Mesendoderm (in vitro differentiated cells): ENCODE measurements at regions not wholly inside any gene's neighbourhood (a gene's known extent, or its start where the extent isn't known, plus 50 kb on each side); places are given as distances from the start of the nearest gene placed in this dataset.

Experiments used
- DNase-seq: peaks from one replicate; pipeline ENCODE4 v3.0.0; 2013
- H2AK5ac ChIP-seq: 2 replicates; pipeline ENCODE4 v1.6.1; 2013; ENCODE audit warnings: low read length, inconsistent platforms
- H2BK120ac ChIP-seq: 2 replicates; pipeline ENCODE4 v1.6.1; 2013; ENCODE audit warnings: low read depth, mild to moderate bottlenecking, low read length, moderate library complexity, mixed read lengths
- H2BK15ac ChIP-seq: replicated peaks from 2 replicates; pipeline ENCODE4 v1.6.1; 2013; ENCODE audit warnings: low read depth, mild to moderate bottlenecking, moderate library complexity
- H2BK5ac ChIP-seq: 2 replicates; pipeline ENCODE4 v1.6.1; 2013; ENCODE audit warnings: low read length, inconsistent platforms
- H3K18ac ChIP-seq: 2 replicates; pipeline ENCODE4 v1.6.1; 2013; ENCODE audit warnings: mild to moderate bottlenecking, low read length, mixed read lengths
- H3K23ac ChIP-seq: one replicate; pipeline ENCODE4 v1.6.1; 2013; ENCODE audit warnings: low read length
- H3K27ac ChIP-seq: 2 replicates; pipeline ENCODE4 v1.5.1; 2013; ENCODE audit warnings: low read depth, mild to moderate bottlenecking, inconsistent platforms, low read length, moderate library complexity
- H3K27me3 ChIP-seq: 2 replicates; pipeline ENCODE4 v1.6.1; 2013; ENCODE audit warnings: low read length, control low read depth, mild to moderate bottlenecking, inconsistent platforms; ENCODE audit not compliant: insufficient read depth, poor library complexity
- H3K36me3 ChIP-seq: 2 replicates; pipeline ENCODE4 v1.6.1; 2013; ENCODE audit warnings: low read length, inconsistent platforms; ENCODE audit not compliant: control insufficient read depth, insufficient read depth
- H3K4ac ChIP-seq: one replicate; pipeline ENCODE4 v1.6.1; 2013; ENCODE audit warnings: low read depth, mild to moderate bottlenecking, low read length, moderate library complexity
- H3K4me1 ChIP-seq: 2 replicates; pipeline ENCODE4 v1.6.1; 2013; ENCODE audit warnings: low read depth, low read length, inconsistent platforms; ENCODE audit not compliant: control insufficient read depth
- H3K4me2 ChIP-seq: 2 replicates; pipeline ENCODE4 v1.6.1; 2013; ENCODE audit warnings: low read length
- H3K4me3 ChIP-seq: 2 replicates; pipeline ENCODE4 v1.5.1; 2013; ENCODE audit warnings: mild to moderate bottlenecking, low read length
- H3K56ac ChIP-seq: one replicate; pipeline ENCODE4 v1.6.1; 2013; ENCODE audit warnings: low read length
- H3K79me1 ChIP-seq: 2 replicates; pipeline ENCODE4 v1.6.1; 2013; ENCODE audit warnings: low read length, inconsistent platforms
- H3K79me2 ChIP-seq: 2 replicates; pipeline ENCODE4 v1.6.1; 2013; ENCODE audit warnings: mild to moderate bottlenecking, low read length; ENCODE audit not compliant: control insufficient read depth, insufficient read depth
- H3K9ac ChIP-seq: 2 replicates; pipeline ENCODE4 v1.6.1; 2013; ENCODE audit warnings: low read length, inconsistent platforms
- H4K5ac ChIP-seq: one replicate; pipeline ENCODE4 v1.6.1; 2013; ENCODE audit warnings: low read length
- H4K8ac ChIP-seq: one replicate; pipeline ENCODE4 v1.6.1; 2013; ENCODE audit warnings: low read depth, mild to moderate bottlenecking, control low read depth, low read length, moderate library complexity
- WGBS: extraction: QIAGEN DNeasy Blood & Tissue Kit; methylation state at CpG from one replicate; pipeline ENCODE4 v1.1.7; 2013; ENCODE audit warnings: low lambda C conversion rate, missing lambda C conversion rate; ENCODE audit not compliant: insufficient coverage; ENCODE audit errors: extremely low coverage; 5-methylcytosine and 5-hydroxymethylcytosine counted together

- no peak overlapping the region for H4K8ac ChIP-seq
- H3K4me2 ChIP-seq: no peak overlapping the region
- no peak overlapping the region for H3K56ac ChIP-seq
- no peak overlapping the region for H3K27ac ChIP-seq
- no peak overlapping the region for H3K23ac ChIP-seq
- no peak overlapping the region for H2BK120ac ChIP-seq
- DNase-seq: no peak
- no peak overlapping the region for H3K4me3 ChIP-seq
- H3K9ac ChIP-seq: no peak overlapping the region
- no peaks in the 10 kb centered on the region for H3K79me2 ChIP-seq
- H2BK5ac ChIP-seq: no peak overlapping the region
- H3K18ac ChIP-seq: no peak overlapping the region
- H3K4ac ChIP-seq: no peak overlapping the region
- H2BK15ac ChIP-seq: no peak overlapping the region
- no peak overlapping the region for H2AK5ac ChIP-seq
- H3K27me3 ChIP-seq: no peaks in the 10 kb centered on the region
- no peaks in the 10 kb centered on the region for H3K4me1 ChIP-seq
- no peaks in the 10 kb centered on the region for H3K36me3 ChIP-seq
- H4K5ac ChIP-seq: no peak overlapping the region
- no peaks in the 10 kb centered on the region for H3K79me1 ChIP-seq
- WGBS: no CpG with 5 or more reads among the region's 11 CpGs
These were observed 153.6 kb downstream of the CD83 start for GRCh38 chr6:14270925-14271788.

- Histone ChIP-seq H3K56ac (no peak overlapping the region), H3K79me2 (no peaks in the 10 kb centered on the region), H3K36me3 (no peaks in the 10 kb centered on the region), H3K4me1 (no peaks in the 10 kb centered on the region), H3K23ac (no peak overlapping the region), H4K8ac (no peak overlapping the region), H3K4me3 (peak overlapping the region; percentile 7), H3K18ac (no peak overlapping the region), H2BK5ac (no peak overlapping the region), H2BK120ac (no peak overlapping the region), H3K27ac (no peak overlapping the region), H3K79me1 (no peaks in the 10 kb centered on the region), H4K5ac (no peak overlapping the region), H3K4me2 (no peak overlapping the region), H3K9ac (no peak overlapping the region), H2AK5ac (no peak overlapping the region), H3K27me3 (no peaks in the 10 kb centered on the region), H3K4ac (no peak overlapping the region), H2BK15ac (no peak overlapping the region)
- DNase-seq: no peak
- WGBS: no CpG with 5 or more reads among the region's 4 CpGs
These were observed 154.5 kb downstream of the CD83 start for GRCh38 chr6:14271789-14272736.

- no peak overlapping the region for H3K23ac ChIP-seq
- no peaks in the 10 kb centered on the region for H3K79me2 ChIP-seq
- H3K4me1 ChIP-seq: no peaks in the 10 kb centered on the region
- no peaks in the 10 kb centered on the region for H3K27me3 ChIP-seq
- H2AK5ac ChIP-seq: no peak overlapping the region
- no peaks in the 10 kb centered on the region for H3K36me3 ChIP-seq
- no peak overlapping the region for H3K56ac ChIP-seq
- no peak overlapping the region for H3K9ac ChIP-seq
- no peak overlapping the region for H3K4ac ChIP-seq
- WGBS: no CpG with 5 or more reads among the region's 1 CpG
- no peak for DNase-seq
- no peak overlapping the region for H2BK15ac ChIP-seq
- no peak overlapping the region for H4K8ac ChIP-seq
- no peak overlapping the region for H3K27ac ChIP-seq
- H4K5ac ChIP-seq: no peak overlapping the region
- no peaks in the 10 kb centered on the region for H3K79me1 ChIP-seq
- no peak overlapping the region for H2BK5ac ChIP-seq
- peak overlapping the region; percentile 7 for H3K4me3 ChIP-seq
- H3K18ac ChIP-seq: no peak overlapping the region
- no peak overlapping the region for H3K4me2 ChIP-seq
- no peak overlapping the region for H2BK120ac ChIP-seq
These were observed 155.1 kb downstream of the CD83 start for GRCh38 chr6:14272737-14273085.

- no peak overlapping the region for H2BK15ac ChIP-seq
- H2BK120ac ChIP-seq: no peak overlapping the region
- no peak overlapping the region for H4K5ac ChIP-seq
- no peak overlapping the region for H3K4me2 ChIP-seq
- no peak overlapping the region for H3K4ac ChIP-seq
- H3K27me3 ChIP-seq: no peaks in the 10 kb centered on the region
- no peaks in the 10 kb centered on the region for H3K4me1 ChIP-seq
- no peak overlapping the region for H2BK5ac ChIP-seq
- no CpG with 5 or more reads among the region's 8 CpGs for WGBS
- H3K4me3 ChIP-seq: no peak overlapping the region
- no peak overlapping the region for H4K8ac ChIP-seq
- H3K79me1 ChIP-seq: no peaks in the 10 kb centered on the region
- no peak overlapping the region for H3K9ac ChIP-seq
- H3K79me2 ChIP-seq: no peaks in the 10 kb centered on the region
- no peak overlapping the region for H3K23ac ChIP-seq
- H2AK5ac ChIP-seq: no peak overlapping the region
- no peak overlapping the region for H3K56ac ChIP-seq
- no peak overlapping the region for H3K18ac ChIP-seq
- H3K36me3 ChIP-seq: no peaks in the 10 kb centered on the region
- DNase-seq: no peak
- H3K27ac ChIP-seq: no peak overlapping the region
These were observed 155.6 kb downstream of the CD83 start for GRCh38 chr6:14273191-14273590.

- Histone ChIP-seq H2AK5ac (no peak overlapping the region), H3K18ac (no peak overlapping the region), H4K5ac (no peak overlapping the region), H3K9ac (no peak overlapping the region), H3K4me2 (no peak overlapping the region), H3K79me1 (no peaks in the 10 kb centered on the region), H3K36me3 (no peaks in the 10 kb centered on the region), H3K56ac (no peak overlapping the region), H3K23ac (no peak overlapping the region), H3K27me3 (no peaks in the 10 kb centered on the region), H2BK120ac (no peak overlapping the region), H3K27ac (no peak overlapping the region), H3K4ac (no peak overlapping the region), H2BK15ac (no peak overlapping the region), H4K8ac (no peak overlapping the region), H3K4me3 (no peak overlapping the region), H3K4me1 (no peaks in the 10 kb centered on the region), H2BK5ac (no peak overlapping the region), H3K79me2 (no peaks in the 10 kb centered on the region)
- no CpG with 5 or more reads among the region's 6 CpGs for WGBS
- no peak for DNase-seq
These were observed 156.4 kb downstream of the CD83 start for GRCh38 chr6:14274016-14274415.
